WTC11 (cell line): ENCODE measurements at regions not wholly inside any gene's neighbourhood (a gene's known extent, or its start where the extent isn't known, plus 50 kb on each side); places are given as distances from the start of the nearest gene placed in this dataset.

Source experiments
- CTCF ChIP-seq: fragments of 200-600 bp; IDR thresholded peaks from 2 replicates; pipeline ENCODE4 v1.8.0; 2022; ENCODE audit warnings: antibody characterized with exemption
- ZNF416 ChIP-seq: fragments of 250-450 bp; sonication (Bioruptor Pico); IDR thresholded peaks from 2 replicates; pipeline ENCODE4 v1.9.0; 2021; ENCODE audit warnings: mild to moderate bottlenecking, inconsistent platforms

DNA sequence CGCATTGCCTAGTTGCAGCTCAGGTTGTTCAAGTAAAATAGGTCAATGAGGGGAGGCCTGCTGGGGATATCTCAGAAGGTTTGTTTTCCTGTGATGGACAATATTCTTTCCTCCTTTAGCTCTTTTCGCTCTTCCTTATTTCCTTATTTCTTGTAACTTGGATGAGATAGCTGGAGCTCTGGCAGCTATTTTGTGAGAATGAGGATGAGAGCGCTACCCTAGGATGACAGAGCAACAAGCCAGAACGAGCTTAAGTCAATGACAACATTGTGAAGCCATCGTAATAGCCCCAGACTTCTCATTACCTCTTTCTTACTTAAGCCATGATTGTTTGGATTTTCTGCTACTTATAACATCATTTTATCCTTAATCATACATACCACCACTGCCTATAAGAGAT lies 124.3 kb upstream of the GATB start:
- TF ChIP-seq CTCF = no peak
- TF ChIP-seq ZNF416 (CRISPR knock-in tag) = no peak
